ENCODE measurements at regions not wholly inside any gene's neighbourhood (a gene's known extent, or its start where the extent isn't known, plus 50 kb on each side); places are given as distances from the start of the nearest gene placed in this dataset.
"Not testable (repeated sequence)": the region's sequence is repeated elsewhere in the genome, so short reads cannot be mapped to it uniquely, and the experiment has no call there.

DNA sequence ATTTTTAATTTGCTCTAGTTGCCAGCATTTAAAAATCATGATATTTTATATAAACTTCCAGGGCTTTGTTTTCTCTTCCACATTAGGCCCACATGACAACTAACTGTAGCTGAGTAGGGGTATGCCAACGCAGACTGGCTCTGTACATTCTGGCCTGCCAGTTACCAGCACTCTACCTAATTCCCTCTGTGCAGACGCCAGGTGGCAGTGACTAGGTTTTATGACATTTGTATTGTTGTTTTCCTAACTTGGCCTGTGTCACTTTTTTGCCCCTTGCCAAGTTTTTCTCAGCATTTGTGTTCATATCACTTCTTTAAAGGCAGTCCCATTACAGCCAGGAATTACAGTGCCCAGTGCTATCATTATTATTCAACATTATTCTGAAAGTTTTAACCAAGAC lies 347.5 kb downstream of the NKX6-1 start:
- DNase-seq (ENCODE audit: low spot score in 2 of 2) (no peak), FAIRE-seq (no peak)

DNA sequence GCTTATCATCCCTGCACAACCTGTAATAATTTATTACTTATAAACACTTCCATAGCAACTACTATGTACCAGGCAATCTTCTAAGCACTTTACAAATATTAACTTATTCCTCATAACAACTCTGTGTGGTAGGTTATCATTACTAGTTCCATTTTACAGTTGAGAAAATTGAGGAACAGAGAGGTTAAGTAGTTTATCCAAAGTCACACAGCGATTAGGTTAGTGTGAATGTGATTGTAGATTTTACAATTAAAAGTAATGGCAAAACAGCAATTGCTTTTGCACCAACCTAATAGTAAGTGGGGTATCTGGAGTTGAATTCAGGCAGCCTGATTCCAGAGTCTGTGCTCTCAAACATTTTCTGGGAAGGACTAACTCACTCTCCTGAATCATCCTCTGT lies 348.9 kb downstream of the NKX6-1 start:
- FAIRE-seq = no peak
- DNase-seq (ENCODE audit: low spot score in 2 of 2) = no peak

DNA sequence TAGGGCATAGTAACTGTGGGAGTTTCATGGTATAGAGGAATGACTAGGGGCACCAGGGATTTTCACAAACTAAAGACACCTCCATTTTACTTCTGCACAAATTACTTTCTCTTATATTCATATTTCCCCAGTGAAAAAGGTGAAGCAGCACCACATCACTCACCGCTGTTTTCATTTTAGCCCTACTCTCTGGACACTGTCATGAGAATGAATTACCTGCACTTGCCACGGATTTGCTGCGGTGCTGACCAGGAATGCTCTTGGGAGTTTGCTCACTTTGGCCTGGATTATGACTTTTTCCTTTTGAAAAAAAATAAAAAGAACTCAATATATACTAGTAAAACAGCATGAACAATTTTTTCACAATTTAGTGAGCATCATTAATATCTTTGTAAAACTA lies 351.3 kb downstream of the NKX6-1 start:
- FAIRE-seq (no peak), DNase-seq (ENCODE audit: low spot score in 2 of 2) (no peak)

DNA sequence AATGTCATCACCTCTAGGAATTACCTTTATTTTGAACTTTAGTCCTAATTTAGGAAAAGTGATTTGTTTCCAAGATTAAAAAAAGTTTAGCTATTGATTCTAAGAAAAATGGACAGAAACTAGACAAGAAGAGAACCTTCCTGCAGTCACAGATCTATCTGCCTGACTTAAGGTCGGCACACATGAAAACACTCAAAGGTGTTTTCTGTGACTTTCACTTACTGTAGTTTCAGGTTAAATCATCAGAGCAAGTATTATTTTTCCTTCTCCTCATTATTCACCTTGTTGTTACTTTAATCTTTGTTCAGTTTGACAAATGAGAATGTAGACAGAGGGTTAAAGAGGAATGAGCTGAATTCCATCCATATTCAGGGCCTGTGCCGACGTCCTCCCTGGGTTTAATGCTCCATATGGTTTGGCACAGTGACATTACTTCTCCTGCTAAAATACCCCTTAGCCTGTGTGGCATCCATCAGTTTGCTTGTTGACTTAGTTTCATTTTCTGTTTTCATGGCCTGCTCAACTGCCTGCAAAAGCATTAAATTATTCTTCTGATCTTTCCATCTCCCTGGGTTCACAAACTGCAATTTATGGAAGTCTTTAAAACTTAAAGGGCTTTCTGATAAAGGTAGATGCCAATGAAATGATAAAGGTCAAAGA lies 352.7 kb downstream of the NKX6-1 start:
- FAIRE-seq = no peak
- no peak for DNase-seq (ENCODE audit: low spot score in 2 of 2)

DNA sequence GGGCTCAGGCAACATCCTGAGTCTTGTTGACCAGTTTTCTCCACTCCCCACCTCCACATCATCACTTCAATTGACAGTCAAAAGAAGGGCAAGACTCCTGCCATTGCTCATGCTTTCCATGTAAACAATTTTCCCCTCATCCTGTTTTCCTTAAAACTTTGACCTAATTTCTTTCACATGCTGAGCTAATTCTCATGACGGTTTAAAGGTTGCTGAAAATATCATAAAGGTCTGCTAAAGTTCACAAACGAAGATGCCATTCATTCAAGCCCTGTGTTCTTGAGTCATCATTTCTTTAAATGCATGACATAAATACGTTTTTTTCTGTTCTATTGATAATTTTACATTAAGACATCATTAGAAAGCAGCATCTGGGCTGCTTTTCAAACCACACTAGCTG lies 353.9 kb downstream of the NKX6-1 start:
- no peak for FAIRE-seq
- DNase-seq (ENCODE audit: low spot score in 2 of 2) = no peak

DNA sequence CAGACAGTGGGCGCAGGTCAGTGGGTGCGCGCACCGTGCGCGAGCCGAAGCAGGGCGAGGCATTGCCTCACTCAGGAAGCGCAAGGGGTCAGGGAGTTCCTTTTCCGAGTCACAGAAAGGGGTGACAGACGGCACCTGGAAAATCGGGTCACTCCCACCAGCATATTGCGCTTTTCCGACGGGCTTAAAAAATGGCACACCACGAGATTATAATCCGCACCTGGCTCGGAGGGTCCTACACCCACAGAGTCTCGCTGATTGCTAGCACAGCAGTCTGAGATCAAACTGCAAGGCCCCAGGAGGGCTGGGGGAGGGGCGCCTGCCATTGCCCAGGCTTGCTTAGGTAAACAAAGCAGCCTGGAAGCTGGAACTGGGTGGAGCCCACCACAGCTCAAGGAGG lies 372.2 kb downstream of the NKX6-1 start:
- FAIRE-seq; DNase-seq (ENCODE audit: low spot score in 2 of 2): not testable (repeated sequence)

DNA sequence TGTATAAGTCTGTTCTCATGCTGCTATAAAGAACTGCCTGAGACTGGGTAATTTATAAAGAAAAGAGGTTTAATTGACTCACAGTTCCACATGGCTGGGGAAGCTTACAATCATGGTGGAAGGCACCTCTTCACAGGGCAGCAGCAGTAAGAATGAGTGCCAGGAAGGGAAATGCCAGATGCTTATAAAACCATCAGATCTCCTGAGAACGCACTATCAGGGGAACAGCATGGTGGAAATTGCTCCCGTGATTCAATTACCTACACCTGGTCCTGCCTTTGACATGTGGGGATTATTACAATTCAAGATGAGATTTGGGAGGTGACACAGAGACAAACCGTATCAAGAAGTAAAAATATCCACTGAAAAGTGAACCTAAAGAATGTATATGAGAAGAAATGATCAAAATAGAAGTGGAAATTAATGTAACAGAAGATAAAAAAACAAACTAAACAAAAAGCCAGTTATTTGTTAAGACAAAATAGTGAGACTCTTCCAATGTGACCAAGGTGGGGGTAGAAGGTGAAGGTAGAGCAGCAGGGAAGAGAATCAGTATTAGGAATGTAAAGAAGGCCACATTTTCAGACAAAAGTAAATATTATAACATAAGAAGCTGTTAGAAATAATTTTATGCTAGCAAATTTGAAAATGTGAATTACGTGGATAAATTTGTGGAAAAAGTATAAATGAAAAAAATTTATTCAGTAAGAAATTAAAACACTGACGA lies 372.9 kb downstream of the NKX6-1 start:
- FAIRE-seq (no peak), DNase-seq (ENCODE audit: low spot score in 2 of 2) (no peak)

DNA sequence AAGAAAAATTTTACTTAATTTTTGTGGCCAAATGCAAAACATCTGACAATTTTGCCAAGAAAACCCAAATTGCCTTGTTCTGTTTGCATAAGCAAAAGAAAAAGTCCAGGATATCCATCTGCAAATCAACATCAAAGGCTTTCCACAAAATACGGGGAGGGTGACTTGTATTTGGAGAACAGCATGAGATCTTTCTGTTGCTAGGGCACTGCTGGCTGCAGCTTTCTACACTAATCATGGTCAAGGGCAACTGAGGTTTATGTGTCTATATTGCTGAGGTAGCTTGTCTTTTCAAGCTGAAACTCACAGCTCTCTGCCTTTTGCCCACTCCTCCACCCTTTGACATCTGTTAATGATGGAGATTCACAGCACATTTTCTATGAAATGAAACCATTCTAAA lies 389.1 kb downstream of the NKX6-1 start:
- FAIRE-seq = no peak
- no peak for DNase-seq (ENCODE audit: low spot score in 2 of 2)

DNA sequence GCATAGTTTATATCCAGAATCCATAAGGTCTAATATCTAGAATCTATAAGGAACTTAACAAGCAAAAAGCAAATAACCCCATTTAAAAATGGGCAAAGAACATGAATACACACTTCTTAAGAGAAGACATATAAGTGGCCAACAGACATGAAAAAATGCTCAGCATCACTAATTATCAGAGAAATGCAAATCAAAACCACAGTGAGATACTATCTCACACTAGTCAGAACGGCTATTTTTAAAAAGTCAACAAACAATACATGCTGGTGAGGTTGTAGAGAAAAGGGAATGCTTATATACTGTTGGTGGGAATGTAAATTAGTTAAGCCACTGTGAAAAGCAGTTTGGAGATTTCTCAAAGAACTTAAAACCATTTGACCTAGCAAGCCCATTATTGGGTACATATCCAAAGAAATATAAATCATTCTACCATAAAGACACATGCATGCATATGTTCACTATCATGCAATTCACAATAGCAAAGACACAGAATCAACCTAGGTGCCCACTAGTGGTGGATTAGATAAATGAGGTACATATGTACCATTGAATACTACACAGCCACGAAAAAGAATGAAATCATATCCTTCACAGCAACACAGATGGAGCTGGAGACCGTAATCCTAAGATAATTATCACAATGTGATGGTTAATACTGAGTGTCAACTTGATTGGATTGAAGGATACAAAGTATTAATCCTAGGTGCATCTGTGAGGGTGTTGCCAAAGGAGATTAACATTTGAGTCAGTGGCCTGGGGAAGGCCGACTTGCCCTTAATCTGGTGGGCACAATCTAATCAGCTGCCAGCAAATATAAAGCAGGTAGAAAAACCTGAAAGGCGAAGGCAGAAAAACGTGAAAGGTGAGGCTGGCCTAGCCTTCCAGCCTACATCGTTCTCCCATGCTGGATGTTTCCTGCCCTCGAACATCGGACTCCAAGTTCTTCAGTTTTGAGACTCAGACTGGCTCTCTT lies 397.2 kb downstream of the NKX6-1 start:
- not testable (repeated sequence) for DNase-seq (ENCODE audit: low spot score in 2 of 2); FAIRE-seq

DNA sequence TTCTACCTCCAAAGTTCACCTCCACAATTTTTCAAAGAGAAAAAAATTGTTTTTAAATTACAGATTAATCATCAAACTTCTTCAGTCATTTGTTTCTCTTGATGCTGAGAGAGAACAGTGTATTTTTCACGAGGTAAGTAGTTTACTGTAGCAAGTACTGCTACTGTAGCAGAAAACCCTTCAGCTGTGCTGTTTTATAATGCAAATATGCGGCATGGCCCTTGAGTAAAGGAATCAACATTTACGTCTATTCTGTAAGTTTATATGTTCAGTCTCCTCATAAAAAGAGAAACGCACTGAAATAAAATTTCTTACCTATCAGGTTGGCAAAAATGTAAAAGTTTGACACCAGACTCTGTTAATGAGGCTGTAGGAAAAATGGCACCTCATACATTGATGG lies 399.0 kb downstream of the NKX6-1 start:
- no peak for FAIRE-seq

DNA sequence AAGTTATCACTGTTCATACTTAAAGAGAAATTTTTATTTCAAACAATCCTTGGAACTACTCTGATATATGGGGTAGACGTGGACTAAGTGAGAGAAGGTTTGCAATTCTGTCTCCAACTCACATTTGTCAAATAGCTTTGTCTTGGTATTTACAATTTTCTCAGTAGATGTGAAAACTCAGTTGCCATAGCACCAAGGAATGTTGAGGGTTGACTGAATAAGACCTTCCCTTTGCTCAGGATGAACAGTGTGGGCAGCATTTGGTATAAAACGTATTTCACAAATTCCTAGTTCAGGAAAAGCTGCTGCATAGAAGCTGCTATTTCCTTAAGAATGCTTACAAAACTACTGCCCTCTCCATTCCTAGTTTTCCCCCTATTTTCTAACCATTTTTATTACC lies 399.5 kb downstream of the NKX6-1 start:
- DNase-seq (ENCODE audit: low spot score in 2 of 2) = no peak
- FAIRE-seq = no peak

More for the DNA sequence above, 399.0 kb downstream of the NKX6-1 start:
- no peak for DNase-seq (ENCODE audit: low spot score in 2 of 2)

DNA sequence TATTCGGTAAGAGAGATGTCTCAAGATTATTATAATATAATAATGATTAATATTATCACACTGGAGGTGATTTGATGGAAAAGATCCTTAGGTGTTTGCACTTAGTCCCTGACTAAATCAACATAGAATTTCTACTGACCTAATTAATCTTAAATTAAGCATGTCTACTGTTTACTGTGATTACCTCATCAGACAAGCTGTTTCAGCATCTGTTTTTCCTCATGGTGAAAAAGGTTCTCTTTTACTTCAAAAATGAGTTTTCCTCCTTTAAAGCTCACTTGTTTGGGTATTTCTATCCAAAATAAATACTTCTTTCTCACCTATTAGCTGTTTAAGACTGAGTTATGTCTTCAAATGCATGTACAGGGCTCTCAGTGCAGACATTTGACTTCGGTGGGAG lies 407.8 kb downstream of the NKX6-1 start:
- DNase-seq (ENCODE audit: low spot score in 2 of 2) (no peak), FAIRE-seq (no peak)

DNA sequence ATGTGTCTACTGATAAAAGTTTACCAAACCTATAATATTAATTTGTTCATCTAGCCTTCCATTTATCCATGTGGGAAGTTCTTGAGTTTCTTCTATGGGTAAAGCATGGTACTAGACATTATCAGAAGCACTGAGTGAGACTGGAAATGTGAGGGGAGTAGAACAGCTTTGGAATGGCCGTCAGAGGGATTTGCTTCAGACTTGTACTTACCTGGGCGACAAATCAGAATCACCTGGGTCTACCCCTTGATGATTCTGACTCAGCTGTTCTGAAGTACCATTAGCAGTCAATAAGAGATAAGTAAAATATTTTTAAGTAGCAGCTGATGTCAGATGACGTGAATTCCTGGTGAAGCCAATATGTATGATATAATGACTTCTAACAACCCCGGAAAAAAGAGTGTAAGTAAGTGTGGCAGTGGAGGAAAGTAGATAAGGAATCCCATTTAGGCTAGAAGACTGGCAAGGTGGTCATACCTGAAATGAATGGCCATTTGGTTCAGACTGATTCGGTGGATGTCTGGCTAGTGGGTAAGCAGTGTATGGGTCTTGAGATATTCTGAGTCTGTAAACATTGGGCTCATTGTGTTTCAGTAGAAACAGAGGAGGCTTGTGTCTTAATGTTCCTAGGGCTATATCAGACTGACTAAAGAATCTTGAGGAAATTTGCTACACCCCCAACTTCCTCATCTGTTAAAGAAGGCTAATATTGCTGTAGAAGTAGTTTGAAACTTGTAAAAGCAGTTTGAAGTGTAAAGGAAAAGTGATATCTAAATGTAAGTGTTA lies 409.2 kb downstream of the NKX6-1 start:
- no peak for FAIRE-seq
- DNase-seq (ENCODE audit: low spot score in 2 of 2) = no peak

DNA sequence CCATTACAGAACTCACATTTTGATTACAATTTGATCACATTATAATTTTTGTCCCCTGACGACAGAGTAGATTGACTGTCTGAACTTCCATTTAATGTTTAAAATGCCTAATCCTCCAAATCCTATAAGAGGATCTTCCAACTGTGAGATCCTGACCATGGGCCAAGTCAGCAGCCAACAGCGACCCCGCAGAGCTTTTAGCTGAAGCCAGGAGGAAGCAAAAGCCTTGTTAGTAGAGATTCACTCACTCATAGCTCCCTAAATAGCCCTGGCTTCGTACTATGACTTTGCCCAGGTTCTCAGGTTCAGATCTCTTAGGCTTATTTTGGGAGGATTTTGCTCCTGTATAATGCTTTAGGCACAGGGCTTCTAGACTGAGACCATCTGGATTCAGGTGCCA lies 413.1 kb downstream of the NKX6-1 start:
- FAIRE-seq (no peak), DNase-seq (ENCODE audit: low spot score in 2 of 2) (no peak)

DNA sequence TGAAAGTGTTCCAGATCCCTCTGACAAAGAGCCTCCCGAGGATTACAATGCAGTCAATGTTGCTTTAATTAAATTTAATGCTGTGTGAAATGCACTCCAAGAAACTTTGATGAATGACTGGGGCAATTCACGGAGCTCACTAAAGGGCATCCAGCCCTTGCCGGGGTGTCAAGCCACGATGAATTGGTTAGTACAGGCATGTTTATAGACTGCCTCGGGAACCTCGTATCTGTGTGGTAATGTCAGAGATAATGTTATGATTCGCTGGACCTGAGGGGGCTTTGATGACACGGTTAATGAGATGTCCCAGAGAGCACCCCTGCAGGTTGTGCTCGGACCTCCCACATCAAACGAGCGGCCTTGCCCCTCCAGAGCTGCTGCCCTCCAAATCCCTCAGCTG lies 428.8 kb downstream of the NKX6-1 start:
- FAIRE-seq (no peak), DNase-seq (ENCODE audit: low spot score in 2 of 2) (no peak)

DNA sequence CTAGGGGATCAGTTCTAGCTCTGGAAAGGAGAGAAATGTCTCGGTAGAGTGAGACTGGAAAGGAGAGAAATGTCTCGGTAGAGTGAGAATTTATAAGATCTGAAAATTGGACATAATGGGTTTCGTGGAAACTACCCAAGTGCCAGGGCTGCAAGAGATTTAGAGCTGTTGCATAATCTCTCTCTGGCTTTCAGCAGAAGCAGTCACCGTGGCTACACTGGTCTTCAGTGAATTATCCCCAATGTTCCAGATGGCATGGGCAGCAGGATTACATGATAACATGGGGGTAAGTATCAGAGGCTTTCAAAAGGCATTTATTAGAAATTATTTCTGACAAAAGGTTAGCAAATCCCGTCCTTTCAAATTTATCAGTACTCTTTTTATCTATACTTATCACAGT lies 435.5 kb downstream of the NKX6-1 start:
- DNase-seq (ENCODE audit: low spot score in 2 of 2) = no peak
- FAIRE-seq = no peak

DNA sequence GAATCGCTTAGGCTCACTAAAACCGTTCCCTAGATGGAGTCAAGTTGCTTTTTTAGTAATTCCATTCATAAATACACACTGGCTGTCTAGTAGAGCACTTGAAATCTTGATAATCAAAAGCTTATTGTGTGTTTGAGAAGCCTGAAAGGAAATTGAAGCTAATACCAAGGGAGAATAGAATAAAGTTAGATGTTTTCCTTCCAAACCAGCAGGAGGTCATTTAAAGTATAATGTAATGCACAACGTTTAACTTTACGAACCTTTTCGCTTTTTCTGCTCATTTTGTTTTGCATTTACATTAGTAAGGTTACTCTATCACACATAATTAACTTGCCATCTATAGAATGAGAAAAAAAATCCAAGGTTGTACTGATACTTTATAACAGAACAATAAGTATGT lies 440.9 kb downstream of the NKX6-1 start:
- DNase-seq (ENCODE audit: low spot score in 2 of 2) (no peak), FAIRE-seq (no peak)

DNA sequence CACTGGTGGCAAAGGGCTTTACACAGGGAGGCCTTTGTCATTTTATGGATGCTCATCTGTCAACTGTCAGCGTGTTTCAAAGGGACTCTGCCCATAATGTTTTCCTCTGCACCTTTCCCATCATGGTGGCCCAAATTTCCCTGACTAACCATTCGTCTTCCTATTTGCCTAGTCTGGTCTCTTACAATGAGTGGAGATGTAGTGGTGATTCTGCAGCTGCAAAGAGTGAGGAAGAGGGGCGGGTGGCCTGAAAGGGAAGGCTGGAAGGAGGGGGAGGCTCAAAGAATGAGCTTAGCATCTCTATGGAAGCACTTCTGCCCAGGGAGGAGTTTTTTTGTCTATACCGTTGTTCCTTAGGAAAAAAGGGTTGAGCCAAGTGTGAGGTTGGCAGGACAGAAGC lies 447.5 kb downstream of the NKX6-1 start:
- no peak for FAIRE-seq
- no peak for DNase-seq (ENCODE audit: low spot score in 2 of 2)

DNA sequence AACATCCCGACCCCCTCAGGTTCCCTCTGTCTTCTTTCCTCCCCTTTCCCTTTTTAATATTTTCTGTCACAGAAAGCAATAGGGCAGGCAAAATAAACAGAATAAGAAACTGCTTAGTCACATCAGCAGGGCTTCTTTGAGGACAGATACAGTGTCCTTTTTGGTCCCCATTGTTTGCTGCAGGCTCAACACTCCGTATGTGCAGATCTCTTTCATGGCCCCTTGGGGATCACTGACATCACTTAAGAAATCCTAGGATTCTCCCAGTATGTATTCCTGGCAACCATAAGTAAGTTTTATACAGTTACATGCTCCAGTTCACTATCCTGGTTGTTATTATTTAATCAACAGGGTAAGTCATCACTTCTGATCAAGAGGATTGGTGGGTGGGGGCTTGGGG lies 448.0 kb downstream of the NKX6-1 start:
- no peak for DNase-seq (ENCODE audit: low spot score in 2 of 2)
- FAIRE-seq = no peak

DNA sequence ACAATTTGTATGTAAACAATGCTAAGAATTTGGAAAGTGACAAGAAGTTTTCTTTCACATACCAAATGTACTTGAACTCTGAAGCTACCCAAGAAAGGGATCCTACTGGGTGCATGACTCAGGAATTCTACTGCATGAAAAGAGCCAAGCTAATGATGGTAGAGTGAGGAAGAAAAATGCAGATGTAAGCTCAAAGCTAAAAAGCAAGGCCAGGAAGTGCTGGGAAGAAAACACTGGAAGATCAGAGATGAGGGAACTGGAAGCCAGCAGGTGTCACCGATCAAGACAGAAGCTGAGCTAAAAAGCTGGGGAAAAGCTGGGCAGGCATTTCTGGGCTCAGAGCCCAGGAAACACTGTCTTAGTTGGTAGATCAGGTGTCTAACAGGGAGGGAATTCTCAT lies 449.1 kb downstream of the NKX6-1 start:
- DNase-seq (ENCODE audit: low spot score in 2 of 2) = no peak
- FAIRE-seq = no peak
